Ishikawa (cell line): ENCODE measurements at regions not wholly inside any gene's neighbourhood (a gene's known extent, or its start where the extent isn't known, plus 50 kb on each side); places are given as distances from the start of the nearest gene placed in this dataset.
A peak's percentile ranks its signal among the peaks of the same experiment; 100 is the strongest.

Experiments
- CEBPB ChIP-seq: IDR thresholded peaks from 2 replicates; pipeline ENCODE4 v1.6.1; 2012
- CREB1 ChIP-seq: IDR thresholded peaks from 2 replicates; pipeline ENCODE4 v1.6.1; 2012; ENCODE audit warnings: low read depth
- EGR1 ChIP-seq: IDR thresholded peaks from 2 replicates; pipeline ENCODE4 v1.6.1; 2012
- EP300 ChIP-seq: IDR thresholded peaks from 2 replicates; pipeline ENCODE4 v1.6.1; 2012; ENCODE audit warnings: borderline replicate concordance
- FOXM1 ChIP-seq: IDR thresholded peaks from 2 replicates; pipeline ENCODE4 v1.6.1; 2012; ENCODE audit warnings: low read depth, borderline replicate concordance
- NFIC ChIP-seq: IDR thresholded peaks from 2 replicates; pipeline ENCODE4 v1.6.1; 2012
- RAD21 ChIP-seq: IDR thresholded peaks from 2 replicates; pipeline ENCODE4 v1.6.1; 2012; ENCODE audit warnings: low read depth
- TAF1 ChIP-seq: IDR thresholded peaks from 2 replicates; pipeline ENCODE4 v1.6.1; 2012; ENCODE audit warnings: low read depth, mild to moderate bottlenecking
- TCF12 ChIP-seq: IDR thresholded peaks from 2 replicates; pipeline ENCODE4 v1.6.1; 2012; ENCODE audit warnings: low read depth
- TEAD4 ChIP-seq: IDR thresholded peaks from 2 replicates; pipeline ENCODE4 v1.6.1; 2012
- YY1 ChIP-seq: IDR thresholded peaks from 2 replicates; pipeline ENCODE4 v1.6.1; 2012; ENCODE audit warnings: low read depth
- ZBTB7A ChIP-seq: IDR thresholded peaks from 2 replicates; pipeline ENCODE4 v1.6.1; 2012; ENCODE audit warnings: low read depth
- TF ChIP-seq, protein P1 (sequence below): IDR thresholded peaks from 2 replicates; pipeline ENCODE4 v1.6.1; 2012; ENCODE audit warnings: low read depth, mild to moderate bottlenecking
- TF ChIP-seq, protein P2 (sequence below): IDR thresholded peaks from 2 replicates; pipeline ENCODE4 v1.6.1; 2012
- TF ChIP-seq, protein P3 (sequence below): IDR thresholded peaks from 2 replicates; pipeline ENCODE4 v1.6.1; 2012

DNA sequence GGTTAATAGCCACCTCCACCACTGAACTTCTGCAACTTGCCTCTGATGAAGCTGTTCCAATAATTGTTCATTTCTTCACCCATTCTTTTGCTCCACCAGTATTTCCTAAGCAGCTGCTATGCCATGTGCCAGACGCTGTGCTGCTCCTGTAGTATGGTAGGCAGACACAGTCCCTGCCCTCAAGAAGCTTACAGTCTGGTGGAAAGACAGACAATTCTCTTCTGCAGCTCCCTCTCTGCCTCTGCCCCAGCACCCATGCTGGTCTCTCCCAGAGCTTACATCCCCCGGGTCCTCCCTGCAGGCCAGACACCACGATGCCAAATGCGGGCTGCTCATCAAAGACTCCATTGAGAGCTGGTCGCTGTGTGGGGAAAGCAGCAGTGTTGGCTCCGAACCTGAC, 111.6 kb upstream of the ESRRB start:
- TF ChIP-seq YY1 (no peak), EP300 (no peak), RAD21 (no peak)

DNA sequence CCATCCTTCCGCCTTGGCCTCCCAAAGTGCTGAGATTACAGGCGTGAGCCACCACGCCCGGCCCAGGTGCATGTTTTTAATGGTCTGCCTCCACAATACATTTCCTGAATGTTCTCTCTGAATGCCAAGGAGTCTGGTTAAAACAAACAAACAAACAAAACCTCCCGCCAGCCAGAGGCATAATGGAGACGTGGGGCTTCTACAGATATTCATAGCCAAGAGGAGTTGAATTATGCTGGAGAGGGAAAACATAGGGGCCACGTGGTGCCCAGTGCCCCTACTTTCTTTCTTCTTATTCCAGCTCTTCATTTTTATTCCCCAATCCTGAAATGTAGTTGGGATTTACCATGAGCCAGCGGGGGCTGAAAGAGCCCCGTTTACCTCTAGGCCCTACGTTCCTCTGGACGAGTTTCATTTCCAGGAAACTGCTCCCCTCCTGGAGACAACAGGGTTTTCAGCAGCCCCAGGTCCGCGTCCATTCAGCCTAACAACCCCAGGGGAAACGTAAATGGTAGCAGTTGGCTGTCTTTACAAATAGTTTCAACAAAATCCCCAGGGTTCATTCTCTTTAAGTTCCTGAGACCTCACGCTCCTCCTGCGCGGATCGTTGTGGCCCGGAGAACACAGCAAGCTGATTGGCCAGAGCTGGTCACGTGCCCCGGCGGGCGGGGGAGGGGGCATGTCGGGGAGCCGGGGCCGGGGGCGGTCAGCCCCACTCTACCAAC, 108.5 kb upstream of the ESRRB start:
- no peak for TF ChIP-seq TCF12
- TF ChIP-seq NFIC = no peak
- TF ChIP-seq, protein P1, sequence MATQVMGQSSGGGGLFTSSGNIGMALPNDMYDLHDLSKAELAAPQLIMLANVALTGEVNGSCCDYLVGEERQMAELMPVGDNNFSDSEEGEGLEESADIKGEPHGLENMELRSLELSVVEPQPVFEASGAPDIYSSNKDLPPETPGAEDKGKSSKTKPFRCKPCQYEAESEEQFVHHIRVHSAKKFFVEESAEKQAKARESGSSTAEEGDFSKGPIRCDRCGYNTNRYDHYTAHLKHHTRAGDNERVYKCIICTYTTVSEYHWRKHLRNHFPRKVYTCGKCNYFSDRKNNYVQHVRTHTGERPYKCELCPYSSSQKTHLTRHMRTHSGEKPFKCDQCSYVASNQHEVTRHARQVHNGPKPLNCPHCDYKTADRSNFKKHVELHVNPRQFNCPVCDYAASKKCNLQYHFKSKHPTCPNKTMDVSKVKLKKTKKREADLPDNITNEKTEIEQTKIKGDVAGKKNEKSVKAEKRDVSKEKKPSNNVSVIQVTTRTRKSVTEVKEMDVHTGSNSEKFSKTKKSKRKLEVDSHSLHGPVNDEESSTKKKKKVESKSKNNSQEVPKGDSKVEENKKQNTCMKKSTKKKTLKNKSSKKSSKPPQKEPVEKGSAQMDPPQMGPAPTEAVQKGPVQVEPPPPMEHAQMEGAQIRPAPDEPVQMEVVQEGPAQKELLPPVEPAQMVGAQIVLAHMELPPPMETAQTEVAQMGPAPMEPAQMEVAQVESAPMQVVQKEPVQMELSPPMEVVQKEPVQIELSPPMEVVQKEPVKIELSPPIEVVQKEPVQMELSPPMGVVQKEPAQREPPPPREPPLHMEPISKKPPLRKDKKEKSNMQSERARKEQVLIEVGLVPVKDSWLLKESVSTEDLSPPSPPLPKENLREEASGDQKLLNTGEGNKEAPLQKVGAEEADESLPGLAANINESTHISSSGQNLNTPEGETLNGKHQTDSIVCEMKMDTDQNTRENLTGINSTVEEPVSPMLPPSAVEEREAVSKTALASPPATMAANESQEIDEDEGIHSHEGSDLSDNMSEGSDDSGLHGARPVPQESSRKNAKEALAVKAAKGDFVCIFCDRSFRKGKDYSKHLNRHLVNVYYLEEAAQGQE = no peak
- no peak for TF ChIP-seq RAD21
- TF ChIP-seq, protein P2, sequence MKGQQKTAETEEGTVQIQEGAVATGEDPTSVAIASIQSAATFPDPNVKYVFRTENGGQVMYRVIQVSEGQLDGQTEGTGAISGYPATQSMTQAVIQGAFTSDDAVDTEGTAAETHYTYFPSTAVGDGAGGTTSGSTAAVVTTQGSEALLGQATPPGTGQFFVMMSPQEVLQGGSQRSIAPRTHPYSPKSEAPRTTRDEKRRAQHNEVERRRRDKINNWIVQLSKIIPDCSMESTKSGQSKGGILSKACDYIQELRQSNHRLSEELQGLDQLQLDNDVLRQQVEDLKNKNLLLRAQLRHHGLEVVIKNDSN = peak; percentile 94
- no peak for TF ChIP-seq CREB1
- TF ChIP-seq ZBTB7A = no peak
- TF ChIP-seq EGR1 = no peak

DNA sequence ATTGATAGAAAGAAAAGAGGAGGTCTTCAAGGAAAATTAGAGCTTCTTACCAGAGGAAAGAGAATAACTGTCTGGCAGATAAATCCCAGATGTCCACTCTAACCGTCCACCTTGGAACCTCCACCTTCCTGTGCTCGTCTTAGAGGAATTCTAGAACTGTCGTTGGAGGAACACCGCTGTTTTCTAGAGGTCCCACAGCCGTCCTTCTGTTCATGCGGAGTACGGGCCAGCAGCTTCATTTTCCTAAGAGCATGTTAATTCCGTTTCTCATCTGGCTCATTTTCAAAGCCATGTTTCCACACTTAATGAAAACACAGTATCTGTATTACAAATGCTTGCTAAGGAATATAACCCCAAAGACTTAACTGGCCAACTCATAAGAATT, 107.9 kb upstream of the ESRRB start:
- TF ChIP-seq EGR1 = no peak
- TF ChIP-seq, protein P1 = no peak
- no peak for TF ChIP-seq NFIC
- TF ChIP-seq FOXM1 = no peak
- no peak for TF ChIP-seq YY1
- TF ChIP-seq RAD21 = no peak
- TF ChIP-seq TCF12 = no peak
- TF ChIP-seq, protein P2 = no peak
- TF ChIP-seq CREB1 = no peak
- no peak for TF ChIP-seq CEBPB
- TF ChIP-seq TEAD4 = no peak
- TF ChIP-seq, protein P3, sequence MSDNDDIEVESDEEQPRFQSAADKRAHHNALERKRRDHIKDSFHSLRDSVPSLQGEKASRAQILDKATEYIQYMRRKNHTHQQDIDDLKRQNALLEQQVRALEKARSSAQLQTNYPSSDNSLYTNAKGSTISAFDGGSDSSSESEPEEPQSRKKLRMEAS = no peak

DNA sequence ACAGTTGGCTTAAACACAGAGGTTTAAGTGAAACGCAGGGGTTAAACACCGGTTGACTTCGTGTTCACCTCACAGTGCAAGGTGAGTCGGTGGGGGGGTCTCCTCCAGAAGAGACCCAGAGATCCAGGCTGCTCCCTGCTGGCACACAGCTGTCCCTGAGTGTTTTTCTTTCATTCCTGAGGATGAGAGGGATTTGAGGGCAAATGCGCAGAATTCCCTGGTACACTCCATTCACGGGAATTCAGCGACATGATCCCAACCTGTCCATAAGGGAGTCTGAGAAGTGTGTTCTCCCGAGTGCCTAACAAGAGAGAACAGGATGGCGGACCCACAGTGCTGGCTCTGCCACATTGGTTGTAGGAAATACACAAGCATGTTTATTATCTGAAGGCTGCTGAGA, 107.2 kb upstream of the ESRRB start:
- TF ChIP-seq TAF1 = no peak

DNA sequence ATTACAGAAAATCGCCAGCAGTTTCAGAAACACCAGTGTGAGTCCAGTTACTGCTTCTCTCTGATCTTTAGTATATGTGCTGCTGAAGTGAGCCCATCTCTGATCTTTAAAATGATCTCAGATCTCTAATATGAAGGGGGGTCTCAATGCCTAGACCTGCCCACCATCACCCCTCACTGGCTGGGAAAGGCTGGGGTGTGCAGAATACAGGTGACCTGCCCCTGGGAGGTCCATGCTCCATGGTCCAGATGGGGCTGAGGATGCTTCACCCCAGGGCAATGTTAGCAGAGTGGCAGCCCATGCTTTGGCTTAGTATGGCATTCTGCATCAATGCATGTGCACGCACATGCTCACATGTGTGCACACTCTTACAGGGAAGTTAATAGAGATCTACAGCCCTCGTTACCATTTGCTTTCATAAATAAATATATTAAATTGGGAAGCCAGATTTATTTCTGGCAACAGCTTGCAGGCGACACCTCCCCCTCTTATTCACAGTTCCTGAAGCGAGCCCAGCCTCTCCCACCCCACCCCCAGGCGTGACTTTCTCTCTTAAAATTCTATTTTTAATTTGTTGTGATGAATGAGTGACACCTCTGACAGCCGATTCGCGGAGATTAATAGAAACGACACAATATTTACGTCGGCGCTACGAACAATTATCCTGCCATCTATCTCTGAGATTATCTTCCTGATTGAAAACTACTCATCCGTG, 104.7 kb upstream of the ESRRB start:
- no peak for TF ChIP-seq TCF12
- TF ChIP-seq ZBTB7A = no peak
- TF ChIP-seq RAD21 = no peak
- TF ChIP-seq YY1 = no peak
- no peak for TF ChIP-seq EP300
- no peak for TF ChIP-seq FOXM1
- TF ChIP-seq, protein P1 = no peak
